GM12878 (cell line): ENCODE measurements at regions not wholly inside any gene's neighbourhood (a gene's known extent, or its start where the extent isn't known, plus 50 kb on each side); places are given as distances from the start of the nearest gene placed in this dataset.

Experiments
- ATAC-seq: fragments of 200-7000 bp; cut with Tn5 transposase; 3 replicates; pipeline ENCODE4 v1.9.1; 2020; ENCODE audit warnings: mild to moderate bottlenecking, moderate library complexity
- BruUV-seq: library from RNA; stranded (reverse); fragments of 400-500 nt; replicated peaks from 2 replicates; lab custom pipeline; 2021; lab: Mats Ljungman, UMichigan
- CTCF ChIA-PET: fragments of 300-600 bp; sonication (Branson Sonifier 250); formaldehyde crosslinking; extraction: SDS; loops from one replicate; lab custom pipeline; 2021; ENCODE audit warnings: inconsistent platforms; lab: Yijun Ruan, JAX
- POLR2A ChIA-PET: fragments of 350-600 bp; formaldehyde crosslinking; extraction: SDS; loops from one replicate; lab custom pipeline; 2021; ENCODE audit warnings: inconsistent platforms; lab: Charles Lee
- RAD21 ChIA-PET: fragments of 300-600 bp; sonication (Branson Sonifier 250); formaldehyde crosslinking; loops from one replicate; lab custom pipeline; 2023; ENCODE audit warnings: antibody characterized with exemption; ENCODE audit not compliant: unreplicated experiment; lab: Charles Lee
- SMC1A ChIA-PET: fragments of 300-600 bp; sonication (Branson Sonifier 250); formaldehyde crosslinking; loops from one replicate; lab custom pipeline; 2023; ENCODE audit not compliant: unreplicated experiment, uncharacterized antibody; lab: Charles Lee
- DNase-seq: peaks from one replicate; pipeline ENCODE4 v3.0.0-alpha.2; 2011; ENCODE audit warnings: low read depth, low spot score
- FAIRE-seq: peaks from 3 replicates; lab custom pipeline; 2011; peaks lifted over from hg19 to GRCh38; lab: Jason Lieb, UNC
- H2AFZ ChIP-seq: 2 replicates; pipeline ENCODE4 v1.6.0; 2011; ENCODE audit warnings: low read depth, low read length, control low read depth; ENCODE audit not compliant: control insufficient read depth
- H3K27ac ChIP-seq: 2 replicates; pipeline ENCODE4 v1.5.1; 2011; ENCODE audit warnings: control low read depth; ENCODE audit not compliant: control insufficient read depth, insufficient read depth
- H3K27me3 ChIP-seq, 2 experiments: replicated peaks in 1 of 2; 2 replicates each; pipeline versions ENCODE4 v1.6.0 to v1.6.1; 2011; ENCODE audit warnings: low read length in 1 of 2; ENCODE audit not compliant: control insufficient read depth in 2 of 2, insufficient read depth in 2 of 2
- H3K36me3 ChIP-seq, 2 experiments: 2 replicates each; pipeline ENCODE4 v1.5.1; 2011; ENCODE audit warnings: low read length in 1 of 2; ENCODE audit not compliant: control insufficient read depth in 2 of 2, insufficient read depth in 2 of 2
- H3K4me1 ChIP-seq: 2 replicates; pipeline ENCODE4 v1.6.1; 2011; ENCODE audit warnings: mild to moderate bottlenecking, low read length, moderate library complexity, mixed read lengths; ENCODE audit not compliant: control insufficient read depth, insufficient read depth
- H3K4me2 ChIP-seq: 2 replicates; pipeline ENCODE4 v1.6.0; 2011; ENCODE audit warnings: control low read depth; ENCODE audit not compliant: control insufficient read depth, insufficient read depth
- H3K4me3 ChIP-seq: fragments of 200-600 bp; sonication (generic); 2 replicates; pipeline ENCODE4 v1.5.1; 2016
- H3K79me2 ChIP-seq: 2 replicates; pipeline ENCODE4 v1.6.0; 2011; ENCODE audit warnings: low read length; ENCODE audit not compliant: control insufficient read depth, insufficient read depth
- H3K9ac ChIP-seq: 2 replicates; pipeline ENCODE4 v1.8.0; 2011; ENCODE audit warnings: low read length, control low read depth, mixed read lengths; ENCODE audit not compliant: control insufficient read depth, insufficient read depth
- H3K9me3 ChIP-seq: replicated peaks from 3 replicates; pipeline ENCODE4 v1.5.1; 2011; ENCODE audit warnings: mild to moderate bottlenecking, low read length; ENCODE audit not compliant: control insufficient read depth, insufficient read depth
- H4K20me1 ChIP-seq: 2 replicates; pipeline ENCODE4 v1.6.0; 2011; ENCODE audit not compliant: control insufficient read depth, insufficient read depth
- BACH1 ChIP-seq: fragments of 450-650 bp; IDR thresholded peaks from 2 replicates; pipeline ENCODE4 v1.6.1; 2017; ENCODE audit warnings: mild to moderate bottlenecking, borderline replicate concordance
- CHD1 ChIP-seq: IDR thresholded peaks from 2 replicates; pipeline ENCODE4 v1.6.1; 2012; ENCODE audit warnings: low read depth, low read length, improper control_type of control experiment
- ESRRA ChIP-seq: IDR thresholded peaks from 2 replicates; pipeline ENCODE4 v1.6.1; 2012; ENCODE audit warnings: mild to moderate bottlenecking, low read length, improper control_type of control experiment
- GABPA ChIP-seq: IDR thresholded peaks from 2 replicates; pipeline ENCODE4 v1.6.1; 2014; ENCODE audit warnings: antibody characterized with exemption, low read depth, mild to moderate bottlenecking, inconsistent platforms
- KAT2A ChIP-seq: conservative IDR thresholded peaks from 2 replicates; pipeline ENCODE4 v1.6.1; 2011; ENCODE audit warnings: low read depth, low read length; ENCODE audit not compliant: control insufficient read depth
- MTA3 ChIP-seq: IDR thresholded peaks from 2 replicates; pipeline ENCODE4 v1.6.1; 2012; ENCODE audit warnings: low read length, inconsistent platforms, borderline replicate concordance
- MXI1 ChIP-seq: fragments of 150-350 bp; IDR thresholded peaks from 2 replicates; pipeline ENCODE4 v1.6.1; 2011; ENCODE audit warnings: low read depth, mild to moderate bottlenecking, inconsistent platforms, low read length, improper control_type of control experiment
- NBN ChIP-seq: fragments of 450-650 bp; IDR thresholded peaks from 2 replicates; pipeline ENCODE4 v1.6.1; 2016
- NFYA ChIP-seq: IDR thresholded peaks from 2 replicates; pipeline ENCODE4 v1.6.1; 2011; ENCODE audit warnings: low read depth, mild to moderate bottlenecking, low read length, improper control_type of control experiment, borderline replicate concordance
- NR2C1 ChIP-seq: fragments of 450-650 bp; IDR thresholded peaks from 2 replicates; pipeline ENCODE4 v1.6.1; 2017; ENCODE audit warnings: antibody characterized with exemption, mild to moderate bottlenecking, moderate library complexity
- PAX5 ChIP-seq: IDR thresholded peaks from 2 replicates; pipeline ENCODE4 v1.6.1; 2011; ENCODE audit warnings: low read depth, low read length, borderline replicate concordance
- WGBS: methylation state at CpG from one replicate; pipeline ENCODE4 v1.1.6; 2016; ENCODE audit warnings: low lambda C conversion rate; ENCODE audit not compliant: insufficient replicate concordance, insufficient coverage; ENCODE audit errors: missing lambda C conversion rate; 5-methylcytosine and 5-hydroxymethylcytosine counted together
- in situ Hi-C: fragments of 300-500 bp; cut with MboI; formaldehyde crosslinking; loops from 9 replicates; pipeline ENCODE4 v1.14.3; 2018; ENCODE audit warnings: mixed read lengths
- intact Hi-C: fragments of 100-400 bp; cut with micrococcal nuclease; formaldehyde crosslinking; loops from one replicate; pipeline ENCODE4 v1.14.2; 2022; ENCODE audit not compliant: unreplicated experiment
- TF ChIP-seq, protein P1 (sequence below): IDR thresholded peaks from 2 replicates; pipeline ENCODE4 v1.6.1; 2012; ENCODE audit warnings: improper control_type of control experiment, low read depth, low read length; ENCODE audit not compliant: insufficient replicate concordance
- TF ChIP-seq, protein P2 (sequence below): fragments of 450-650 bp; IDR thresholded peaks from 2 replicates; pipeline ENCODE4 v1.6.1; 2017; ENCODE audit warnings: antibody characterized with exemption, mild to moderate bottlenecking, moderate library complexity

DNA sequence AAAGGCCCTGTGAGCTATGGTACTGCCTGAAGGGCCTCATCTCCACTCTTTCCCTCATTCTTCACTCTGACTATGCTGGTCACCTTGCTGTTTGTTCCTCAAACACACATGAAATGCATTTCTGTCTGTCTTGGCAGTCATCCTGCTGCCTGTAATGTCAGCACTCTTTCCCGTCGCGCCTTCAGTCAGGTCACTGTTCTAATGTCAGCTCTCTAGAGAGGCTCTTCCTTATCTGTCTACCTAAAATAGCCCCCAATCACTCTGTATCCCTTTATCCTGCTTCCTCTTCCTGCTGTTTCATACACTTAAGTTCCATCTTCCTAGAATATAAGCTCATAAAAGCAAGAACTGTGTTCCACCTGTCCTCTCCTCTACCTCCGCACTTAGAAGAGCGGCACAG is 215.5 kb downstream of the ZNF33B start (continued):
- TF ChIP-seq GABPA (no peak), KAT2A (no peak), ESRRA (no peak), PAX5 (no peak)
- TF ChIP-seq, all 136 proteins: peak for 0

- WGBS: 7% methylated on average over 3 of the region's 3 CpGs
- CTCF ChIA-PET: no interaction called here
- RAD21 ChIA-PET: no interaction called here
- Histone ChIP-seq H3K9ac (no peak overlapping the region), H3K79me2 (no peaks in the 10 kb centered on the region), H3K4me2 (no peak overlapping the region), H3K27ac (no peak overlapping the region), H3K9me3 (no peaks in the 10 kb centered on the region; the same call in 2 of the 3 replicates), H3K36me3 (no peaks in the 10 kb centered on the region), H3K27me3 (no peaks in the 10 kb centered on the region), H4K20me1 (no peaks in the 10 kb centered on the region), H3K4me1 (no peaks in the 10 kb centered on the region), H2AFZ (no peak overlapping the region), H3K4me3 (no peak overlapping the region)
- in situ Hi-C loops: no loop called here
- no peak for FAIRE-seq
- POLR2A ChIA-PET: no interaction called here
- intact Hi-C loops: no loop called here
- ATAC-seq: no peak
- TF ChIP-seq MTA3 (no peak), PAX5 (no peak), NFYA (no peak), NBN (no peak), CHD1 (no peak), MXI1 (no peak), NR2C1 (no peak), BACH1 (no peak)
- TF ChIP-seq, protein P1, sequence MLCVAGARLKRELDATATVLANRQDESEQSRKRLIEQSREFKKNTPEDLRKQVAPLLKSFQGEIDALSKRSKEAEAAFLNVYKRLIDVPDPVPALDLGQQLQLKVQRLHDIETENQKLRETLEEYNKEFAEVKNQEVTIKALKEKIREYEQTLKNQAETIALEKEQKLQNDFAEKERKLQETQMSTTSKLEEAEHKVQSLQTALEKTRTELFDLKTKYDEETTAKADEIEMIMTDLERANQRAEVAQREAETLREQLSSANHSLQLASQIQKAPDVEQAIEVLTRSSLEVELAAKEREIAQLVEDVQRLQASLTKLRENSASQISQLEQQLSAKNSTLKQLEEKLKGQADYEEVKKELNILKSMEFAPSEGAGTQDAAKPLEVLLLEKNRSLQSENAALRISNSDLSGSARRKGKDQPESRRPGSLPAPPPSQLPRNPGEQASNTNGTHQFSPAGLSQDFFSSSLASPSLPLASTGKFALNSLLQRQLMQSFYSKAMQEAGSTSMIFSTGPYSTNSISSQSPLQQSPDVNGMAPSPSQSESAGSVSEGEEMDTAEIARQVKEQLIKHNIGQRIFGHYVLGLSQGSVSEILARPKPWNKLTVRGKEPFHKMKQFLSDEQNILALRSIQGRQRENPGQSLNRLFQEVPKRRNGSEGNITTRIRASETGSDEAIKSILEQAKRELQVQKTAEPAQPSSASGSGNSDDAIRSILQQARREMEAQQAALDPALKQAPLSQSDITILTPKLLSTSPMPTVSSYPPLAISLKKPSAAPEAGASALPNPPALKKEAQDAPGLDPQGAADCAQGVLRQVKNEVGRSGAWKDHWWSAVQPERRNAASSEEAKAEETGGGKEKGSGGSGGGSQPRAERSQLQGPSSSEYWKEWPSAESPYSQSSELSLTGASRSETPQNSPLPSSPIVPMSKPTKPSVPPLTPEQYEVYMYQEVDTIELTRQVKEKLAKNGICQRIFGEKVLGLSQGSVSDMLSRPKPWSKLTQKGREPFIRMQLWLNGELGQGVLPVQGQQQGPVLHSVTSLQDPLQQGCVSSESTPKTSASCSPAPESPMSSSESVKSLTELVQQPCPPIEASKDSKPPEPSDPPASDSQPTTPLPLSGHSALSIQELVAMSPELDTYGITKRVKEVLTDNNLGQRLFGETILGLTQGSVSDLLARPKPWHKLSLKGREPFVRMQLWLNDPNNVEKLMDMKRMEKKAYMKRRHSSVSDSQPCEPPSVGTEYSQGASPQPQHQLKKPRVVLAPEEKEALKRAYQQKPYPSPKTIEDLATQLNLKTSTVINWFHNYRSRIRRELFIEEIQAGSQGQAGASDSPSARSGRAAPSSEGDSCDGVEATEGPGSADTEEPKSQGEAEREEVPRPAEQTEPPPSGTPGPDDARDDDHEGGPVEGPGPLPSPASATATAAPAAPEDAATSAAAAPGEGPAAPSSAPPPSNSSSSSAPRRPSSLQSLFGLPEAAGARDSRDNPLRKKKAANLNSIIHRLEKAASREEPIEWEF: no peak
- TF ChIP-seq, protein P2, sequence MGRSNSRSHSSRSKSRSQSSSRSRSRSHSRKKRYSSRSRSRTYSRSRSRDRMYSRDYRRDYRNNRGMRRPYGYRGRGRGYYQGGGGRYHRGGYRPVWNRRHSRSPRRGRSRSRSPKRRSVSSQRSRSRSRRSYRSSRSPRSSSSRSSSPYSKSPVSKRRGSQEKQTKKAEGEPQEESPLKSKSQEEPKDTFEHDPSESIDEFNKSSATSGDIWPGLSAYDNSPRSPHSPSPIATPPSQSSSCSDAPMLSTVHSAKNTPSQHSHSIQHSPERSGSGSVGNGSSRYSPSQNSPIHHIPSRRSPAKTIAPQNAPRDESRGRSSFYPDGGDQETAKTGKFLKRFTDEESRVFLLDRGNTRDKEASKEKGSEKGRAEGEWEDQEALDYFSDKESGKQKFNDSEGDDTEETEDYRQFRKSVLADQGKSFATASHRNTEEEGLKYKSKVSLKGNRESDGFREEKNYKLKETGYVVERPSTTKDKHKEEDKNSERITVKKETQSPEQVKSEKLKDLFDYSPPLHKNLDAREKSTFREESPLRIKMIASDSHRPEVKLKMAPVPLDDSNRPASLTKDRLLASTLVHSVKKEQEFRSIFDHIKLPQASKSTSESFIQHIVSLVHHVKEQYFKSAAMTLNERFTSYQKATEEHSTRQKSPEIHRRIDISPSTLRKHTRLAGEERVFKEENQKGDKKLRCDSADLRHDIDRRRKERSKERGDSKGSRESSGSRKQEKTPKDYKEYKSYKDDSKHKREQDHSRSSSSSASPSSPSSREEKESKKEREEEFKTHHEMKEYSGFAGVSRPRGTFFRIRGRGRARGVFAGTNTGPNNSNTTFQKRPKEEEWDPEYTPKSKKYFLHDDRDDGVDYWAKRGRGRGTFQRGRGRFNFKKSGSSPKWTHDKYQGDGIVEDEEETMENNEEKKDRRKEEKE: no peak
- no TSS peak for BruUV-seq
- no peak for DNase-seq
- SMC1A ChIA-PET: no interaction called here
Observed at GRCh38 chr10:42421812-42422211, 216.6 kb downstream of the ZNF33B start.
